ENCODE measurements at regions not wholly inside any gene's neighbourhood (a gene's known extent, or its start where the extent isn't known, plus 50 kb on each side); places are given as distances from the start of the nearest gene placed in this dataset.

- DNase-seq, result no peak
- ChIA-PET POLR2A (no interaction called here), CTCF (interaction anchor here (0.6 to 0.9 kb wide), 4 partner anchors 20 to 619 kb away, joined by 3 to 8 read pairs (median 4); no protein-coding TSS in a partner anchor)
- WGBS (ENCODE audit: insufficient coverage), result 0% methylated on average over 1 of the region's 2 CpGs
- Mint-ChIP-seq H3K36me3 (no peaks in the 10 kb centered on the region), H3K27me3 (peaks cover 0 to 10% of the 10 kb centered on the region in 2 donors), H3K9me3 (no peaks in the 10 kb centered on the region), H3K27ac (no peak overlapping the region), H3K4me1 (peaks cover 1 to 8% (median 6%) of the 10 kb centered on the region in 3 donors), H3K4me3 (no peak overlapping the region)
- no peak for ATAC-seq (replicated peaks in 1 of 4)
- no peaks in the 10 kb centered on the region for H3K4me1 ChIP-seq (ENCODE audit: control insufficient read depth in 1 of 2, extremely low read depth in 1 of 2, insufficient read depth in 2 of 2, low read length in 2 of 2)
- no peaks in the 10 kb centered on the region for H3K36me3 ChIP-seq (ENCODE audit: control insufficient read depth in 2 of 2, extremely low read depth in 1 of 2, insufficient read depth in 1 of 2, low read length in 1 of 2)
- H3K27ac ChIP-seq (ENCODE audit: low read length), result no peak overlapping the region
- H3K4me3 ChIP-seq (ENCODE audit: control insufficient read depth in 1 of 2, extremely low read depth in 1 of 2, low read length in 1 of 2), result no peak overlapping the region
- no peaks in the 10 kb centered on the region for H3K9me3 ChIP-seq
- H3K27me3 ChIP-seq (replicated peaks in 1 of 2; ENCODE audit: control insufficient read depth in 2 of 2, extremely low read depth in 1 of 2, insufficient read depth in 2 of 2, low read length in 1 of 2), result no peaks in the 10 kb centered on the region
Measured at GRCh38 chr9:105883847-105884246, 189.5 kb downstream of the TMEM38B start.

- Histone ChIP-seq H3K4me1 (ENCODE audit: control insufficient read depth in 1 of 2, extremely low read depth in 1 of 2, insufficient read depth in 2 of 2, low read length in 2 of 2) (no peaks in the 10 kb centered on the region), H3K36me3 (ENCODE audit: control insufficient read depth in 2 of 2, extremely low read depth in 1 of 2, insufficient read depth in 1 of 2, low read length in 1 of 2) (no peaks in the 10 kb centered on the region), H3K27me3 (replicated peaks in 1 of 2; ENCODE audit: control insufficient read depth in 2 of 2, extremely low read depth in 1 of 2, insufficient read depth in 2 of 2, low read length in 1 of 2) (no peaks in the 10 kb centered on the region), H3K4me3 (ENCODE audit: control insufficient read depth in 1 of 2, extremely low read depth in 1 of 2, low read length in 1 of 2) (no peak overlapping the region), H3K9me3 (no peaks in the 10 kb centered on the region), H3K27ac (ENCODE audit: low read length) (no peak overlapping the region)
- ChIA-PET CTCF (interaction anchor here (0.6 to 1.0 kb wide), 6 partner anchors 9 to 620 kb away, joined by 3 to 8 read pairs (median 3); no protein-coding TSS in a partner anchor), POLR2A (no interaction called here)
- Mint-ChIP-seq H3K27me3 (peaks cover 0 to 10% of the 10 kb centered on the region in 2 donors), H3K27ac (no peak overlapping the region), H3K36me3 (no peaks in the 10 kb centered on the region), H3K9me3 (no peaks in the 10 kb centered on the region), H3K4me3 (no peak overlapping the region), H3K4me1 (peaks cover 1 to 8% (median 6%) of the 10 kb centered on the region in 3 donors)
- DNase-seq (no peak), ATAC-seq (replicated peaks in 1 of 4) (no peak)
- no CpG with 5 or more reads among the region's 3 CpGs for WGBS (ENCODE audit: insufficient coverage)
Measured at GRCh38 chr9:105884416-105884815, 190.1 kb downstream of the TMEM38B start.

GRCh38 chr9:105886136-105886535 lies 191.8 kb downstream of the TMEM38B start:
- Histone ChIP-seq H3K27me3 (replicated peaks in 1 of 2; ENCODE audit: control insufficient read depth in 2 of 2, extremely low read depth in 1 of 2, insufficient read depth in 2 of 2, low read length in 1 of 2) (no peaks in the 10 kb centered on the region), H3K36me3 (ENCODE audit: control insufficient read depth in 2 of 2, extremely low read depth in 1 of 2, insufficient read depth in 1 of 2, low read length in 1 of 2) (no peaks in the 10 kb centered on the region), H3K4me1 (ENCODE audit: control insufficient read depth in 1 of 2, extremely low read depth in 1 of 2, insufficient read depth in 2 of 2, low read length in 2 of 2) (no peaks in the 10 kb centered on the region), H3K4me3 (ENCODE audit: control insufficient read depth in 1 of 2, extremely low read depth in 1 of 2, low read length in 1 of 2) (no peak overlapping the region), H3K9me3 (no peaks in the 10 kb centered on the region), H3K27ac (ENCODE audit: low read length) (no peak overlapping the region)
- H3K27me3 Mint-ChIP-seq, result peaks cover 0 to 8% of the 10 kb centered on the region in 2 donors
- ATAC-seq (replicated peaks in 1 of 4) (no peak), DNase-seq (no peak)
- H3K9me3 Mint-ChIP-seq, result no peaks in the 10 kb centered on the region
- no peak overlapping the region for H3K27ac Mint-ChIP-seq
- no peak overlapping the region for H3K4me3 Mint-ChIP-seq
- H3K36me3 Mint-ChIP-seq, result no peaks in the 10 kb centered on the region
- CTCF ChIA-PET, result no interaction called here
- POLR2A ChIA-PET, result no interaction called here
- WGBS (ENCODE audit: insufficient coverage), result 73% methylated on average over 1 of the region's 3 CpGs
- H3K4me1 Mint-ChIP-seq, result peaks cover 1 to 8% (median 6%) of the 10 kb centered on the region in 3 donors

- Histone ChIP-seq H3K27ac (ENCODE audit: low read length) (no peak overlapping the region), H3K4me1 (ENCODE audit: control insufficient read depth in 1 of 2, extremely low read depth in 1 of 2, insufficient read depth in 2 of 2, low read length in 2 of 2) (no peaks in the 10 kb centered on the region), H3K9me3 (no peaks in the 10 kb centered on the region), H3K27me3 (replicated peaks in 1 of 2; ENCODE audit: control insufficient read depth in 2 of 2, extremely low read depth in 1 of 2, insufficient read depth in 2 of 2, low read length in 1 of 2) (no peaks in the 10 kb centered on the region), H3K4me3 (ENCODE audit: control insufficient read depth in 1 of 2, extremely low read depth in 1 of 2, low read length in 1 of 2) (no peak overlapping the region), H3K36me3 (ENCODE audit: control insufficient read depth in 2 of 2, extremely low read depth in 1 of 2, insufficient read depth in 1 of 2, low read length in 1 of 2) (no peaks in the 10 kb centered on the region)
- WGBS (ENCODE audit: insufficient coverage), result 75% methylated on average over 1 of the region's 2 CpGs
- no peak overlapping the region for H3K27ac Mint-ChIP-seq
- H3K4me1 Mint-ChIP-seq, result peaks cover 1 to 8% (median 6%) of the 10 kb centered on the region in 3 donors
- peaks cover 0 to 6% of the 10 kb centered on the region in 2 donors for H3K27me3 Mint-ChIP-seq
- no peaks in the 10 kb centered on the region for H3K36me3 Mint-ChIP-seq
- ChIA-PET POLR2A (interaction anchor here in 1 of 2 donors (0.6 kb wide), 1 partner anchor 309 kb away, joined by 3 read pairs; no protein-coding TSS in a partner anchor), CTCF (no interaction called here)
- no peaks in the 10 kb centered on the region for H3K9me3 Mint-ChIP-seq
- ATAC-seq (replicated peaks in 1 of 4), result no peak
- peak in 1 of 35 experiments; percentile 7 for DNase-seq
- no peak overlapping the region for H3K4me3 Mint-ChIP-seq
Measured at GRCh38 chr9:105887679-105888078, 193.3 kb downstream of the TMEM38B start.

- CTCF ChIA-PET, result no interaction called here
- no peaks in the 10 kb centered on the region for H3K4me1 ChIP-seq (ENCODE audit: control insufficient read depth in 1 of 2, extremely low read depth in 1 of 2, insufficient read depth in 2 of 2, low read length in 2 of 2)
- no peak for ATAC-seq (replicated peaks in 1 of 4)
- Mint-ChIP-seq H3K36me3 (no peaks in the 10 kb centered on the region), H3K27me3 (peaks cover 0 to 6% of the 10 kb centered on the region in 2 donors), H3K4me3 (no peak overlapping the region), H3K27ac (no peak overlapping the region), H3K9me3 (no peaks in the 10 kb centered on the region), H3K4me1 (no peaks in the 10 kb centered on the region)
- no peaks in the 10 kb centered on the region for H3K36me3 ChIP-seq (ENCODE audit: control insufficient read depth in 2 of 2, extremely low read depth in 1 of 2, insufficient read depth in 1 of 2, low read length in 1 of 2)
- WGBS (ENCODE audit: insufficient coverage), result 52% methylated on average over 4 of the region's 5 CpGs
- no peak overlapping the region for H3K27ac ChIP-seq (ENCODE audit: low read length)
- no peaks in the 10 kb centered on the region for H3K27me3 ChIP-seq (replicated peaks in 1 of 2; ENCODE audit: control insufficient read depth in 2 of 2, extremely low read depth in 1 of 2, insufficient read depth in 2 of 2, low read length in 1 of 2)
- no peaks in the 10 kb centered on the region for H3K9me3 ChIP-seq
- H3K4me3 ChIP-seq (ENCODE audit: control insufficient read depth in 1 of 2, extremely low read depth in 1 of 2, low read length in 1 of 2), result no peak overlapping the region
- no peak for DNase-seq
- POLR2A ChIA-PET, result no interaction called here
Measured at GRCh38 chr9:105890046-105890822, 195.9 kb downstream of the TMEM38B start.

GRCh38 chr9:105900123-105900522 lies 205.8 kb downstream of the TMEM38B start:
- ATAC-seq (replicated peaks in 1 of 4), result no peak
- no peaks in the 10 kb centered on the region for H3K9me3 Mint-ChIP-seq
- no peaks in the 10 kb centered on the region for H3K36me3 Mint-ChIP-seq

More at GRCh38 chr9:105900123-105900522, 205.8 kb downstream of the TMEM38B start:
- POLR2A ChIA-PET, result no interaction called here
- Histone ChIP-seq H3K36me3 (ENCODE audit: control insufficient read depth in 2 of 2, extremely low read depth in 1 of 2, insufficient read depth in 1 of 2, low read length in 1 of 2) (no peaks in the 10 kb centered on the region), H3K27ac (ENCODE audit: low read length) (no peak overlapping the region), H3K4me1 (ENCODE audit: control insufficient read depth in 1 of 2, extremely low read depth in 1 of 2, insufficient read depth in 2 of 2, low read length in 2 of 2) (no peaks in the 10 kb centered on the region), H3K27me3 (replicated peaks in 1 of 2; ENCODE audit: control insufficient read depth in 2 of 2, extremely low read depth in 1 of 2, insufficient read depth in 2 of 2, low read length in 1 of 2) (peaks cover 0 to 6% of the 10 kb centered on the region in 2 experiments), H3K4me3 (ENCODE audit: control insufficient read depth in 1 of 2, extremely low read depth in 1 of 2, low read length in 1 of 2) (no peak overlapping the region), H3K9me3 (no peaks in the 10 kb centered on the region)
- H3K27me3 Mint-ChIP-seq, result peaks cover 0 to 2% of the 10 kb centered on the region in 2 donors
- H3K27ac Mint-ChIP-seq, result no peak overlapping the region
- CTCF ChIA-PET, result no interaction called here
- DNase-seq, result no peak
- H3K4me3 Mint-ChIP-seq, result no peak overlapping the region
- H3K4me1 Mint-ChIP-seq, result no peaks in the 10 kb centered on the region
- WGBS (ENCODE audit: insufficient coverage), result 63% methylated on average over 3 of the region's 5 CpGs

Measured in T-cell (primary cell).